A673 (cell line): ENCODE measurements at regions not wholly inside any gene's neighbourhood (a gene's known extent, or its start where the extent isn't known, plus 50 kb on each side); places are given as distances from the start of the nearest gene placed in this dataset.
"Not testable (repeated sequence)": the region's sequence is repeated elsewhere in the genome, so short reads cannot be mapped to it uniquely, and the experiment has no call there.

Experiments used
- BruUV-seq: library from RNA; stranded (reverse); fragments of 400-500 nt; replicated peaks from 2 replicates; lab custom pipeline; 2021; lab: Mats Ljungman, UMichigan
- CTCF ChIA-PET: fragments of 300-600 bp; sonication (Branson Sonifier 250); formaldehyde crosslinking; loops from one replicate; lab custom pipeline; 2022; ENCODE audit warnings: antibody characterized with exemption; lab: Charles Lee
- POLR2A ChIA-PET: fragments of 300-600 bp; sonication (Branson Sonifier 250); formaldehyde crosslinking; loops from one replicate; lab custom pipeline; 2022; ENCODE audit warnings: antibody characterized with exemption; ENCODE audit not compliant: low non-redundant PET; lab: Charles Lee
- DNase-seq: peaks from one replicate; pipeline ENCODE4 v3.0.0-alpha.2; 2015; ENCODE audit warnings: low spot score
- H3K27ac ChIP-seq: fragments of 200-600 bp; sonication (generic); 2 replicates; pipeline ENCODE4 v1.5.1; 2016; ENCODE audit warnings: mixed run types, low read depth, mild to moderate bottlenecking, mixed read lengths, antibody characterized with exemption, low read length; ENCODE audit not compliant: poor library complexity, severe bottlenecking
- H3K27me3 ChIP-seq: fragments of 200-600 bp; sonication (generic); replicated peaks from 2 replicates; pipeline ENCODE4 v1.6.1; 2017; ENCODE audit warnings: mixed run types, low read depth, mild to moderate bottlenecking, mixed read lengths, antibody characterized with exemption, low read length; ENCODE audit not compliant: insufficient read depth, poor library complexity
- H3K36me3 ChIP-seq: fragments of 200-600 bp; sonication (generic); 2 replicates; pipeline ENCODE4 v1.6.1; 2016; ENCODE audit warnings: mixed run types, mild to moderate bottlenecking, mixed read lengths, antibody characterized with exemption, low read length; ENCODE audit not compliant: insufficient read depth, poor library complexity, severe bottlenecking
- H3K4me1 ChIP-seq: fragments of 200-600 bp; sonication (generic); 2 replicates; pipeline ENCODE4 v1.6.1; 2017; ENCODE audit warnings: mixed run types, mild to moderate bottlenecking, mixed read lengths, antibody characterized with exemption, low read length; ENCODE audit not compliant: insufficient read depth, poor library complexity, severe bottlenecking
- H3K4me3 ChIP-seq: fragments of 200-600 bp; sonication (generic); 2 replicates; pipeline ENCODE4 v1.5.1; 2016; ENCODE audit warnings: low read depth, mixed run types, mild to moderate bottlenecking, mixed read lengths, low read length; ENCODE audit not compliant: poor library complexity, severe bottlenecking
- H3K9me3 ChIP-seq: fragments of 200-600 bp; sonication (generic); 2 replicates; pipeline ENCODE4 v1.6.1; 2016; ENCODE audit warnings: mixed run types, low read depth, mild to moderate bottlenecking, mixed read lengths, antibody characterized with exemption, low read length; ENCODE audit not compliant: poor library complexity, severe bottlenecking
- EZH2 ChIP-seq: fragments of 200-600 bp; sonication (generic); IDR thresholded peaks from 2 replicates; pipeline ENCODE4 v1.6.1; 2017; ENCODE audit warnings: borderline replicate concordance, low read depth, mild to moderate bottlenecking, mixed read lengths, antibody characterized with exemption, low read length; ENCODE audit not compliant: poor library complexity, severe bottlenecking
- intact Hi-C: fragments of 100-400 bp; cut with micrococcal nuclease; formaldehyde crosslinking; loops from one replicate; pipeline ENCODE4 v1.10.0; 2022; ENCODE audit not compliant: unreplicated experiment
- TF ChIP-seq, protein P1 (sequence below): fragments of 300-800, 200-600 bp; sonication (generic); conservative IDR thresholded peaks from 2 replicates; pipeline ENCODE4 v1.5.1; 2017; ENCODE audit warnings: low read depth, mild to moderate bottlenecking, antibody characterized with exemption, low read length, moderate library complexity, mixed read lengths

GRCh38 chr6:150521482-150521881 is 78.2 kb upstream of the PLEKHG1 start:
- Histone ChIP-seq H3K36me3 (no peaks in the 10 kb centered on the region), H3K9me3 (no peaks in the 10 kb centered on the region), H3K27ac (no peak overlapping the region), H3K4me1 (peaks cover 13% of the 10 kb centered on the region), H3K4me3 (no peak overlapping the region), H3K27me3 (no peaks in the 10 kb centered on the region)
- intact Hi-C loops = no loop called here
- ChIA-PET CTCF (no interaction called here), POLR2A (no interaction called here)
- no peak for TF ChIP-seq EZH2
- TF ChIP-seq, protein P1, sequence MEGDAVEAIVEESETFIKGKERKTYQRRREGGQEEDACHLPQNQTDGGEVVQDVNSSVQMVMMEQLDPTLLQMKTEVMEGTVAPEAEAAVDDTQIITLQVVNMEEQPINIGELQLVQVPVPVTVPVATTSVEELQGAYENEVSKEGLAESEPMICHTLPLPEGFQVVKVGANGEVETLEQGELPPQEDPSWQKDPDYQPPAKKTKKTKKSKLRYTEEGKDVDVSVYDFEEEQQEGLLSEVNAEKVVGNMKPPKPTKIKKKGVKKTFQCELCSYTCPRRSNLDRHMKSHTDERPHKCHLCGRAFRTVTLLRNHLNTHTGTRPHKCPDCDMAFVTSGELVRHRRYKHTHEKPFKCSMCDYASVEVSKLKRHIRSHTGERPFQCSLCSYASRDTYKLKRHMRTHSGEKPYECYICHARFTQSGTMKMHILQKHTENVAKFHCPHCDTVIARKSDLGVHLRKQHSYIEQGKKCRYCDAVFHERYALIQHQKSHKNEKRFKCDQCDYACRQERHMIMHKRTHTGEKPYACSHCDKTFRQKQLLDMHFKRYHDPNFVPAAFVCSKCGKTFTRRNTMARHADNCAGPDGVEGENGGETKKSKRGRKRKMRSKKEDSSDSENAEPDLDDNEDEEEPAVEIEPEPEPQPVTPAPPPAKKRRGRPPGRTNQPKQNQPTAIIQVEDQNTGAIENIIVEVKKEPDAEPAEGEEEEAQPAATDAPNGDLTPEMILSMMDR = no peak
- DNase-seq = no peak
- no TSS peak for BruUV-seq

- peaks cover 13% of the 10 kb centered on the region for H3K4me1 ChIP-seq
- H3K9me3 ChIP-seq, POLR2A ChIA-PET, BruUV-seq, intact Hi-C loops, CTCF ChIA-PET, H3K27ac ChIP-seq, H3K4me3 ChIP-seq, DNase-seq, H3K27me3 ChIP-seq, H3K36me3 ChIP-seq: not testable (repeated sequence)
Observed at GRCh38 chr6:150523216-150523615, 76.5 kb upstream of the PLEKHG1 start.

- H3K36me3 ChIP-seq = no peaks in the 10 kb centered on the region
- no peak for TF ChIP-seq EZH2
- no peak overlapping the region for H3K27ac ChIP-seq
- H3K9me3 ChIP-seq = no peaks in the 10 kb centered on the region
- BruUV-seq = no TSS peak
- H3K4me3 ChIP-seq = no peak overlapping the region
- CTCF ChIA-PET = no interaction called here
- POLR2A ChIA-PET = no interaction called here
- intact Hi-C loops = no loop called here
- no peaks in the 10 kb centered on the region for H3K27me3 ChIP-seq
- no peak for DNase-seq
- H3K4me1 ChIP-seq = peaks cover 10% of the 10 kb centered on the region
Observed at GRCh38 chr6:150525300-150525699, 74.4 kb upstream of the PLEKHG1 start.

DNA sequence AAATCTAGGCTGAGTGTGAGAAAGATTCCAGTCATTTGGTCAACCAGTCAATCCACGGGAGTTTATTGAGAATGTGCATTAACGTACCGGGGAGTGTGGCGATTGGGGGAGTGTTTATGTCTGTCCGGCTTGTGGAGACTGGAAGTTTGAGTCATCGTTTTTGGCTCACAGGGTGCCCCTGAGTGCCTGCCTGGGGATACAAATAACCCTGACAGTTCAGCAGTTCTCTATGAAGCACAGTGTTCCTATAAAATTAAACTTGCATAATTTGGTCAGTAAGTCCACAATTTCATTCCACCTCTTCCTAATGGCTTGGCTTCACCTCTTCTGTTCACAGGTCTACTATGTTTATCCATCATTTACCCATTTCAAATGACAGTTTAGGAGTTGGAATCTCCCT is 72.6 kb upstream of the PLEKHG1 start:
- no TSS peak for BruUV-seq
- POLR2A ChIA-PET = no interaction called here
- intact Hi-C loops = no loop called here
- Histone ChIP-seq H3K36me3 (no peaks in the 10 kb centered on the region), H3K4me3 (no peak overlapping the region), H3K27ac (no peak overlapping the region), H3K9me3 (no peaks in the 10 kb centered on the region), H3K4me1 (no peaks in the 10 kb centered on the region), H3K27me3 (no peaks in the 10 kb centered on the region)
- TF ChIP-seq, protein P1 = no peak
- TF ChIP-seq EZH2 = no peak
- DNase-seq = no peak
- CTCF ChIA-PET = no interaction called here
